Hepatocyte (in vitro differentiated cells): ENCODE measurements at regions not wholly inside any gene's neighbourhood (a gene's known extent, or its start where the extent isn't known, plus 50 kb on each side); places are given as distances from the start of the nearest gene placed in this dataset.
"Not testable (repeated sequence)": the region's sequence is repeated elsewhere in the genome, so short reads cannot be mapped to it uniquely, and the experiment has no call there.

ENCODE experiments used
- CTCF ChIP-seq: fragments of 200-600 bp; sonication (generic); IDR thresholded peaks from 2 replicates; pipeline ENCODE4 v1.5.1; 2016; ENCODE audit warnings: antibody characterized with exemption, mild to moderate bottlenecking; ENCODE audit not compliant: poor library complexity
- EZH2 ChIP-seq: fragments of 200-600 bp; sonication (generic); IDR thresholded peaks from 2 replicates; pipeline ENCODE4 v1.6.1; 2016; ENCODE audit warnings: antibody characterized with exemption, mild to moderate bottlenecking, borderline replicate concordance

- TF ChIP-seq CTCF, result peak; percentile 52
- TF ChIP-seq EZH2, result not testable (repeated sequence)
Observed at GRCh38 chr11:3580487-3581388, 61.1 kb downstream of the ART5 start.
